ENCODE measurements at regions not wholly inside any gene's neighbourhood (a gene's known extent, or its start where the extent isn't known, plus 50 kb on each side); places are given as distances from the start of the nearest gene placed in this dataset.

DNA sequence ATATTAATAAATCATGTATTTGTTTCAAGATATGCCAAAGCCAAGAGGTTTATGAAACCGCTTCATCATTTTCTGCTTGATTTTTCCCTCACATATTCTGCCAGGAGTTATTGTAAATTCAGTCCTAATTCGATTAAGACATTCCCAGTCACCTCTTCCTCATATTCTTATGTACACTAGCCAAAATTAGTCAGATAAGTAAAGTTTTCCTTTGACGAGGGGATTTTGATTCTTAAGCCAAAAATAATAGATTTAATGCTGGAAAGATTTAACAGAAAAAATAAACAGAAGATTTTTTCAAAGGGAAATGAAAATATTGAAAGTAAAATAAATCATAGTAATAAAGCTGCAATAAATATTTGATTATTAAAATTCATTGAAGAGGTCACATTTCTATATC, 51.0 kb upstream of the VEGFC start:
- no peak for DNase-seq

DNA sequence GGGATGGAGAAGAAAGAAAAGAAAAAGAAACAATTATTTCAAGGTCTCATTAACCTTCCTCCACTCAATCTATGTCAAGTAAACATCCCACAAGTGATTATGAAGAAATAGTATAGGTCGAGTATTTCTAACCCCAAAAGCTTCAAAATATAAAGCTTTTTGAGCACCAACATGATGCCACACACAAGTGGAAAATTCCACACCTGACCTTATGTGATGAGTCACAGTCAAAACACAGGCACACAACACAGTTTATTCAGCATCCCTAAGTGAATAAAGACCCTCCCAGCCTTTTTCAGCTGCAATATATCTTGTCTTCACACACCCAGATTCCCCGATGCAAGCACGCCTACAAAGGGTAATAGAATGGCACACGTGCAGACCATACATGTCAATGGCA, 51.7 kb upstream of the VEGFC start:
- DNase-seq: no peak

DNA sequence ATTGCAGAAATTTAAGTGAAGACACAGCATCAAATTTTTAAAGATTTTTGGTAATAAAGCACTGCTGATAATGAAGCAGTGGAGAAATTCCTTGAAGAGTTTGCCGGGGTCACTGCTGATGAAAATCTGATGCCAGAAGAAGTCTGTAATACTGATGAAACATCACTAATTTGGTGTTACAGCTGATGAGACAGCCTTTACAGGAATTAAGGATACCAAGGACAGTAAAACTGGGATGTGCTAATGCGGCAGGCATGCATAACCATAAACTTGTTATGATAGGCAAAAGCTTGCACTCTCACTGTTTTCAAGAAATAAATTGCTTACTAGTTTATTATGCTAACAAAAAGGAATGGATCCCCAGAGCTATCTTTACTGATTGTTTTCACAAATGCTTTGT, 52.9 kb upstream of the VEGFC start:
- no peak for DNase-seq

DNA sequence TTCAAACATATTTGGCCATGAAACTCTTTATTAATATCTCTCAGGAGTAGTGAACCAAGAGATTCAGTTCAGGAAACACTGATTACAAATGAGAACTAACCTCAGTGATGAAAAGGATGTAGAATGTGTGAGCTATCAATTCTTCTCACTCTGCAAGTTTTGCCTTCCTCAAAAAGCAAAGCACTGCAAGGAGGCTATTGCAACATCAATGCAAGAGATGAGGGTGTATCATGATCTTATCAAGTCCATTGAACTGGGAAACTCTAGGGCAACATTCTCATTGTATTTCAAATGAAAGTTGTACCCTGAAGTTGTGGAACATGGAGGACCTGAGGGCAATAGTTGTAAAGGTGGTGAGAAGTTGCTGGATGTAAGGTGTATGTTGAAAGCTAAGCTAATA, 56.4 kb upstream of the VEGFC start:
- DNase-seq: peak; percentile 27

DNA sequence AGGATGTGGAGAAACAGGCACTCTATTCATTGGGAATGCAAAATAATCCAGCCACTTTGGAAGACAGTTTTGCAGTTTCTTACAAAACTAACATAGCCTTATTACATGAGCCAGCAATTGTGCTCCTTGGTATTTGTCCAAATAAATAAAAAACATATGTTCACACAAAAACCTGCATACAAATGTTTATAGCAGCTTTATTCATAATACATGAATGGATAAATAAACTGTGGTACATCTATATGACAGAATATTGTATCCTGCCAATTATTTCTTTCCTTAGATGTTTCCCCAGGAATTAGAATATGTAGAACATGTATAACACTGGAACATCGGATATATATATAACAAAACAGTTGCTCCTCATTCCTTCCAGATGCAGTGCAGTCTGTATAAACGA, 57.7 kb upstream of the VEGFC start:
- DNase-seq: no peak

DNA sequence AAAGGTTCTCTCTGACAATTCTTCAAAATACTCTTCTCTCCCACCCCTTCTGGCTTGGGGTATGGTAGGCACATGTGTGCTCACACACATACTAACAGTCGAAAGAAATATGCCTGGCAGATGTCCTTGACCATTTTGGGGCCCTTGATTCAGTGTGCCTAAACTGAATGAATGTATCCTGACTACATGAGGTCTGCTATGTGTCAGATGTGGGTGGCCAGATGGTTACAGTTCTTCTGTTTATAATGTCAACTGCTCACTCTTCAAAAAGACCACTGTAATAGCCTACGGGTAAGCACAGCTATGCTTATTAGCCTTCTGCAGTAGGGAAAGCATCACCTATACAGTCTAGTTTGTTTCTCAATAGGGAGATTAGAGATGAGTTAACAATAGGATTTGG, 63.7 kb upstream of the VEGFC start:
- no peak for DNase-seq

DNA sequence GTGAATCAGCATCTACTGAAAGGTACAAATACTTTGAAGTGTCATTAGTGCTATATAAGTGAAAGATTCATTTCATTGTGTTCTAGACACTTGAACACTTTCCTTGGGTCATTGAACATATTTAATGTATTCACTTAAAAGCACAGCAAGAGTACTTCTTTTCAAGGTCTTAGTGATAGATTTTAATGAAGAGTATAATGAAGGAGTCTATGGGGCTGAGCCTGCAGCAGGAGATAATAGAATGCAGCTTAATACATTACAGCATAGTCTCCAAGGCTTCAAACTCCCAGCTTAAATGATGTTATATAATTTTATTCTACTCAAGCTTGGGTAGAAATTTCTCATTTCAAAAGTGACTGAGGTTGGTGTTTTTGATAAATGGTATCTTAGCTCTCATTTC, 66.1 kb upstream of the VEGFC start:
- DNase-seq: no peak

DNA sequence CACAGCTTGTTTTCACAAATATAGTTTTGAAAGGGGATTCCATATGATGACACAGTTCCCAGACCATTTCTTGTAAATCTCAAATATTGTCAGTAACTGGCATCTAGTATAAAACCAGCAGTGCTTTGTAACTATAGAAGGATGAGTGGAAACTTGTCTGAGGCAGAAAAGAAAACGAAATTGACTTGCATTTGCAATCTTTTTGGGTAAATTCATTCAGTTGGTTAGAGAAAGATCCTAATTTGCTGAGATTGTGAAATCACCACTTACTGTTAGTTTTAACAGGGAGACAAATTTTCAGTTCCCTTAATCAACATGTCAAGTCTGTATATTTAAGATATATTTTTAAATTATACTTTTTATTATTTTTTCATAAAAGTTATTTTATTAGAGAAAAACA, 71.5 kb upstream of the VEGFC start:
- DNase-seq: no peak

DNA sequence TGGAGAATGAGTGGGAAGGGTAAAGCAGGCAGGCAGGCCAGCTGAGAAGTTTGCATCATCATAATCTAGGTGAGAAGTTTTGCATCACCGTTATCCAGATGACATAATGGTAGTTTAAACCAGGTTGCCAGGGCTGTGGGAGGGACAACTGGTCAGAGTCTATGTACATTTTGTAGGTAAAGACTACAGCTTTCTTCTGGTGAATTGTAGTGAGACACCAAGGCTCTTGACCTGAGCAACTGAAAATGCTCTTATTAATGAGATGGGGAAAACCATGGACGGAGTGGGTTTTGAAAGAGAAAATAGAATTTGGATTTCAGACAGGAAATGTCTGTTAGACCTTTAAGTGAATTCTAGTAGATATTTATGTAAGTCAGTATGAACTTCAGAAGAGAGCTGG, 76.0 kb upstream of the VEGFC start:
- no peak for DNase-seq

DNA sequence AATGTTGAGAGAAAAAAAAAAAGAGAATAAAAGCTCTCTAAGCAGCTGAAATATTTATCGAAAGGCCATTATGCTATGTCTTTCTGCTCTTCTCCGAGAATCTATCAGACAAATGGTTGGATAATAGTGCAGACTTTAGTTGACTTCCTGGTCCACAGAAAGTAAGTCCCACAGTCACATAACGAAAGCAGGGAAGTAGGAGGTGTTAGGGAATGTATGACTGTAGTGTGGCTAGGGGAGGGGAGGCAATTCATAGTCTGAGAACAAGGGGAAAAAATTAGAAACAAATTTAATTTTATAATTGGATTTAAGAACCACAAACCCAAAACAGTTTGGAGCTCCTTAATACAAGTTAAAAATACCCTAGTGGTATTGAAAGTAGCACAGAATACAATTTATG, 79.7 kb upstream of the VEGFC start:
- DNase-seq: no peak

DNA sequence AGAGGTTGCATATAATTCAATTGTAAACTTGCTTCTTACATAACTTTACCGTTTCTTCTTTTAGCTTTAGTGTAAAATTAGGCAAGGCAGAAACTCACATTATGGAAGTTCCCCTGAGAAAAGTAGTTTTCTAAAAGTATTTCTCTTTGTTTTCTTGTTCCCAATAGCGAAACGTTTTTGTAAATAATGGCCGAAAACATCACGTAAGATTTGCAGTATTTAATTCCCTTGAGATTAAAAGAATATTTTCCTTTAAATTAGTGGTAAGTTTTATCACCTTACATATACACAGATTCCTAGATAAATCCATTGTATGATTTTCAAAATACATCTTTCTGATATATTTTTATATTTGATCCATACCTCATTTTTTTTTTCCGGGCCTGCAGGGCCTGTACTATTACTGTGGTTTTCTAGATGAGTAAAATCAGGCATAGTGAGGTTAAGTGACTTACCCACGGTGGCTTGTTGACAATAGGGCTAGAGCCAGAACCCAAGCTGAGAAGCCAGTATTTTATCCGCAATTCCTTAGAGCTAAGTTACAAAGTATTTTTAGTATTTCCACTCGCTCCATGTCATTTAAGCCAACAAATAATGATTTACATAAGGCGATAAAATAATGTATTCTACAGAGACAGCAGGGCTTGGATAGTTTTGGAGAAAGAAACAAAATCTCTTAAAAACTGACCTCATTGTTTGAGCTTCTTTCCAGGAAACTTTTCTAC, 82.2 kb upstream of the VEGFC start:
- no peak for DNase-seq

DNA sequence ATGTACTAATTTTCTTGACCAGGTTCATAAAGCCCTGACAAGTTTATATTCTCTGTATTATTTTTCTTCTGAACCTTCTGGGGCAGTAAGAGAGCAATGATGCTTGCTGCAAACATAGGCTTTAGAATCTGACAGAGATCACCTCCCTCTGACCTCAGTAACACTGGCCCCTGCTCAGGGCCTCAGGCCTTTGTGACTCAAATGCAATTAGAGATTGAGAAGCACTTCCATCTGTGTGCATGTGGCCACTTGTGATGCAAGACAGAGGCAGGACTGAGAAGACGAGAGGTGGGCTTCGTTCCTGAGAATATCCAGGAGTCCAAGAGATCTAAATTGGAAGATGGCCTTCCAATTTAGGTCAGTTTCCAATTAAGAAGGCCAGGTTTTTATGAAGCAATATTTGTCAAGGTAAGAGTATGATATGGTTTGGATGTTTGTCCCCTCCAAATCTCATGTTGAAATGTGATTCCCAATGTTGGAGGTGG, 82.8 kb upstream of the VEGFC start:
- DNase-seq: no peak

DNA sequence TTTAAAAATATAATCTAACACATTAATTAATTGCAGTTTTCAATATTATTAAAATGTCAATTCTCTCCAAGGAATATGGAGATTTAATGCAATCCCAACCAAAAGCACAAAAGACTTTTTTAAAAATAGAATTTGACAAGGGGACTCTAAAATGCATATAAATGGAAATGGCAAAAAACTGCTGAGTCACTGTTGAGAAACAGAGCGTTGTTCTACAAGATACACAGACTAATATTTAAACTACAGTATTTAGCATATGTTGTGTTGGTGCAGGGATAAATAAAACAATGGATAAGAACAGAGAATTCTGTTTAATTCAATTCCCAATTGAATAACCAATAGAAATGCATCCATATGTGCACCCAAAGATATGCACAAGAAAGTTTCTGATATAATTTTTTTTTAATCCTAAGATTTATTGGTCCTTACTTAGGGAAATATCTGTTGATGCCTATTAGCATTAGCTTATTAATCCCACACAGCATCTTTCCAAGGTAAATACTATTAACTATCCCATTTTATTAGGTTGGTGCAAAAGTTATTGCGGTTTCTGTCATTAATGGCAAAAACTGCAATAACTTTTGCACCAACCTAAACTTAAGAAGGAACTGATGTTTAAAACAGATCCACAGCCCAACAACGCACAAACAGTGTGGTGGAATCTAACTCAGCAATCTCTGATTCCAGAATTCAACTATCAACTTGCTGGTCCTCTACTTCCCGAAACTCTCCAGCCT, 86.8 kb upstream of the VEGFC start:
- DNase-seq: peak; percentile 54

DNA sequence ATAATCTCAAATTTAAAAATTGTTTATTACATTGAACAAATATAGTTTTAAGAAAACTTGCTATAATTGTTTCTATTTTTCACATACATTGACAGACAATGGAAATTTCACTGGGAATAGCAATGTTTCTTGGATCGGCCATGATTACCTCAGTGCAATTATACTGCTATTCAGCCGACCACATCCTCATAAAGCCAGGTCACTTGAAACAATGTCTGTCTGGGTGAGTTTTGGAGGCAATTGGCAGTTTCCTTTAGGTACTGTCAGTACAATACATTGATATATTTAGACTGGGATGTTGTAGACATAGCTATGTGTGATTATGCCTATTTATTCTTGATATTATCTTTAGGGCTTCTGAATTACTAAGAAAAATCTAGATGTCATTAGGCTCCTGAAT, 89.5 kb upstream of the VEGFC start:
- no peak for DNase-seq

DNA sequence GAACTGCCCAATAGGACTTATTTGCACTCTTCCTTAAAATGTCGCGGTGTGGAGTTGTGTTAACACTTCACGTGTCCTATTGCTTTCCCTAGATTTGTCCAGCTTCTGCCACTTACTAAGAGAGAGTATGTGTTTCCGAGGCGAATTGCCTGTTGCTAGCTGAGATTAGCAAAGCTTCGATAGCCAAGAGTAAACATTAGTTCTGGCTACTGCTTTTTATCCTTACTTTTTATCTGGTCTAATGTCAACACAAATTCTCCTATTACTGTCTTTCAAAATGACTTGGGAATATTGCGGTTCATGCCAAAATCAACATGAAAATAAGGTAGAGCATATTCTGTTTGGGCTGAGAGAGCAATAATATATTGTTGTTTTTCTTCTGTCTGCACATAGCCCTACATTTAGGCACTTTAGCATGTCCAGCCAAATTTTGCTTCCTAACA, 90.4 kb upstream of the VEGFC start:
- no peak for DNase-seq

DNA sequence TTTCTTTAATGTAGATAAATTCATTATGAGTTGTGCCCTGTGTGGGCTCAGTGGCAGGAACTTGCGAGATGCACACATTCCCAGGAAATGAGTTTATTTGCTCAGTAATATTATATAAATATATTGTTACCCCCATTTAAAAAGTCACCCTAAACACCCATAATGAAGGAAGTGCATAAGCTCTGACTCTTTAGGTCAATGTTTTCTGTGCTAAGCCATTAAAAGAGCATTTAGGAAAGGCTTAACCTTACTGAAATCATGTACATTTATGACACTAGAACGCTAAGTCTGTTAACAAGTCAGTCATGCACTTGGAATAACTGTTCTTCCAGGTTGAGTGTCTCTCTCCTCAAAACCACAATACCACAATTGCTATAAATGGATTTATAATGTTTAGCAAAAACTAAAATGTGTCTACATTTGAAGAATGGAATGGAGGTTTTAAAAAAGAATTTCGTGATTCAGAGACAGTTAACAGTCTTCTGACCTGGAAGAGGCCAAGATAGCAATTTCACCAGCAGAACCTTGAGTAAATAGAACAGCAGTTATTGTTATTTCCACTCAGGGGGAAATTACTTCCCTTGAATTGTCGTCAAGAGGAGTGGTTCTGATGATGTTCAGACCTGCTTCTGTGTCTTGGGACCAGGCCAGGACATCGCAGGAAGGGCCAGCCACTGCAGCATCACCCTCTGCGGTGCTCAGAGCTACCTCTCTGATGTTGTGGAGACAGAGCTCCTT, 91.1 kb upstream of the VEGFC start:
- no peak for DNase-seq

DNA sequence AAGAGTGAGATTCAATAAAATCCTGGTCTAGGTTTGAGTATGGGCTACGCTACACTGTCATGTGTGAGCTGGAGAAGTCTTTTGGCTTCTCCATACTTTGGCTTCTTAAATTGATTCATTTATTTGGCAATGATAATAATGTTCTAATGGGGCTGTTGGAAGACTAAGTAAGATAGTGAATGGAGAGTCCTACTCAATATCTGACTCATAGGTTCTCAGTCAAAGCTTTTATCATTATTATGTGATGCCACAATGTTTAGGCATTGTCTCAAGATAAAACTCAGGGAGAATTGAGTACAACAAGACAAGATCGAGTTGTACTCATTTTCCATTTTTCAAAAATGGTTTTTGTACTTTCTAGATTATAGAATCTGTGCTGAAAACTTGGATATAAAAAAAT, 92.5 kb upstream of the VEGFC start:
- DNase-seq: no peak

DNA sequence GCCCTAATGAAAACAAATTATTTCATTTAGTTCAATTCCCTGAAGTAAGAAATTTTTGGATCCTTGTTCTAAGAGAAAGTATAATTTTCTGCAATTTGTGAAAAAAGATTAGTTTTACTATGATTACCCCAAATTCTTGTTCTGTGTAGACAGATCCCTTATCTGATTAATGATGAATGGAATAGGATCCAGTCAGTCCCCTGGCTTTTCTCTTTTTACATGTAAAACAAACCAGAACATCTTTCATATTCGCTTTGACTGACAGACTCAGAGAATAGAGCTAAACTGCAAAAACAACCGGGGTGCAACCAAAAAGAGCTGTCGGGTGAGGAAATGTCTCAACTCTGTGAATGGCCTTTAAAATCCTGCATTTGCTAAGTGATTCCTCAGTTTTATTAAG, 93.4 kb upstream of the VEGFC start:
- DNase-seq: no peak

DNA sequence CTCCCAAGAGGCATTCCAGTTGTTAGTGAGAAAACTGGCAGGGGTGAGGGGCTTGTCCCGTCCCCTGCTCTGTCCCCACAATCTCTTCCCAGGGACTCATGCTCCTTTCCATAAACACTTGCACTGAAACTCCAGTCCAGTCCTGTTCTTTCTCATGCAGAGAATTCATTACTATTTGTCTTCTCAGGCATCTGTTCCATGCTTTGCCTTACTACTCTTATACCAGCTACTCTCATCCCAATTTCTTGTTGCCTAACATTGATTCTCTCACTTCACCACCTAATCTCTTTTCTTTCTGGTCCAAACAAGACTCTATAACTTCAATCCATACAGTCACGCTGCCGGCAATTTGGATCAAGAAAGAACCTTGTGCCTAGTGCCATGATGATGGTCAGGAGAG, 97.1 kb upstream of the VEGFC start:
- DNase-seq: no peak

DNA sequence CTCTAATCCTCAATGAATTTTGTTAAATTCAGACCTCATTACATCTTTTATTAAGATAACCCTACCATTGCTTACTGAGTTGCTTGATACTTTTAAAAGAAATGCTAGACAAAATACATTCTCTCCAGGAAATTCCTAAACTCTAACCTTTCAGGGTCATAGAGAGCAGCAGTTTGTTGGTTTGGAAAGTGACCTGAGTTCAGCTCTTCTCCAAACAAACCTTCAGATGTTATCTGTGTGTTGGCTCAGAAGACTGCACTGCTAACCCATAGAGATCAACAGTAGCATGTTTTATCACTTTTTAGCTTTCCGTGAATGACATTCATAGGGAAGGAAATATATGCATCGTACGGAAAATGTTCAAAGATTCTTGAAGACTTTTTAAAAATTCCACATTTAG, 101.8 kb upstream of the VEGFC start:
- DNase-seq: no peak

DNA sequence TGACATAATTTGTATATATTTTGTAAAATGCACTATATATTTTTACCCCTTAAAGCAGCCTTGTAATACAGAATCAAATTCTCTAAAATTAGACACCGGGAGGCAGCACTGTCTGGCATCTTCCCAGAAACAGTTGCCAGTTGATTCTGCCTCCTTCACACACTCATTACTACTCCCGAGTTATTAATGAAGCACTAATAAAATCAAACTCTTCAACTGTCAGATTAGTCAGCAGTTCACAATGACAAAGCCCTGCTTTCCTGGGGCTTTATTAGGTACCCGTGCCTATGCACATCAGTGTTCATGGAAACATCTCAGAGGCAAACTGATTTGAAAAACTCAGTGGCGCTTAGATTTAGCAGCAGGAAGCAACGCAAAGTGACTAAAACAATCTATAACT, 103.5 kb upstream of the VEGFC start:
- DNase-seq: no peak

DNA sequence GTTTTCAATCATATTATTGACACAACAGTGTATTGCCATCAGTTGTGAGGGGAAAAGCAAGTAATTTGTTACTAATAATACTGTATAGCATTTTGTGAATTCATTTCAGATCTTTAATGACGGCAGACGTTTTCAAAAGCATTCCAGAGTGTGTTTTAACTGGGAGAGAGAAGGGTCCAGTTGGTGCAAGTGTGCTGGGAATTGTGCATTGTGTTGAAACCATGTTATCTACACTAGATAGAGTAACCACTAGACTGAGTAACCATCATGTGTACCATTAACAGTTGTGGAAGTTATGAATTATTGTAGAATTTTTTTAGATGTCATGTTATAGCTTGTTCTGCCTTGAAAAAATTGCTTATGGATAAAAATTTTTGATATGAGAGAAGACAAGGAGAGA, 104.5 kb upstream of the VEGFC start:
- DNase-seq: no peak

DNA sequence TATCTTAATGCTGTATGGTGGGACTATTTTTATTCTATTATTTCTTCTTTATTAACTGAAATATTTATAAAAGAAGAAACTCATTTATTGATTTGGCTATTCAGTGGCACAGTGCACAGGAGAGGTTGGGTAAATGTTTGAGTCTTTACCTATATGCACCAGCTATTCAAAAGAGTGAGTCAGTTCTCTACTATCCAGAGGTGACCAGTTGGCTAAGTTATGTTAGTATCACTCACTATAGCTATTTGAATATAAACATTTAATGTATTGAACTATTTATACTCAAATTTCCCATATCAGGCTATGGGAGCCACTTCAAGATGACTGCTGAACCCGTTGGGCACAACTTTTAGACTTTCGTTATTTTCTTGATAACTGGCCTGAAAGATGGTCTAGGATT, 106.1 kb upstream of the VEGFC start:
- DNase-seq: no peak

DNA sequence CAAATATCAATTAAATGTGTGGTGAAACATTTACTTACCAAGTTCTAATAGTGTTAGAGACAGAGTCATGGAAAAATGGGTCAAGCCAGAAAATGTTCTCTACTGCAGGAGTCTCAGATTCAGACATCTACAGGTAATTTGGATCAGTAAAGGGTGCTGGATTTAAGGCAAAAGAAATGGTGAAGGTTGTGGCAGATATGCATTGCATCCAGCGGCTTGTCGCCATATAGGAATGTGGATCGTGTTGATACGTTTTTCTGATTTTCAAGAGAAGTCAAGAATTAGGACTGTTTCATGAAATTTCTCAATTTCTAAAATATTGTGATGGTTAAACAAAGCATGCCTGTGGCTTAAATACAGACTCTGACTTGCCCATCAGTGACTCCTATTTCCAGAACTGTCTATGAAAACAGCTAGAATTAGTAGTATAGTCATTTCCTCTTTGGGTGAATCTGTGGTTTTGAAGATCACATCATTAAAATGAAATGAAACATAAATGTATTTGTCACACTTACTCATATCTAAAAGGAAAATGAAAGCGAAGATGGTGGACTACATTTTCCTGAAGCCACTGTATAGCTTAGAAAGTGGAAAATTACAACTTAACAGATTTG, 110.1 kb upstream of the VEGFC start:
- no peak for DNase-seq

All from hematopoietic multipotent progenitor cell treated with erythropoietin and hydrocortisone succinate and interleukin-3 and kit ligand, for 6 days (in vitro differentiated cells).